GM18858 (cell line): ENCODE measurements at regions not wholly inside any gene's neighbourhood (a gene's known extent, or its start where the extent isn't known, plus 50 kb on each side); places are given as distances from the start of the nearest gene placed in this dataset.

Experiments used
- ATAC-seq: cut with Tn5 transposase; IDR thresholded peaks from one replicate; pipeline ENCODE4 v1.9.1; 2021; ENCODE audit not compliant: unreplicated experiment

DNA sequence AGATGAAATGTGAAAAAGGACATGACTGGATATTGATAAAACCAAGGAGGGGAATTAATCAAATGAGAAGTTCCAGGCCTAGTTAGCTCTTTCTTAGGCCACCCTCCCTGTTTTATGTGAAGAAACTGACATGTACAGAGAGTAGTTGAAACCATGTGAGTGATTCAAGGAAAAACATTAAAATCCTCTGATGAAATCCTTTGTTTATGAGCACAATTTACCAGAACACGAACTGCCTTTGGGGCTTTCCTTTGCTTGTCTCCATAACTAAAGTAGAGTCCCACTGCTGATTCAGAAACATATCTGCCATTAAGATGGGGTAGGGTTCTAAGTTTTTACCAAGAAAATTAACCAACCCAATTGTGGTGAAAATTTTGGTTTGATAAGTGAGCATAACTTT, 558.3 kb downstream of the NR2F2 start:
- no peak for ATAC-seq

- no peak for ATAC-seq
These were observed 559.4 kb downstream of the NR2F2 start for GRCh38 chr15:96889734-96890480.

DNA sequence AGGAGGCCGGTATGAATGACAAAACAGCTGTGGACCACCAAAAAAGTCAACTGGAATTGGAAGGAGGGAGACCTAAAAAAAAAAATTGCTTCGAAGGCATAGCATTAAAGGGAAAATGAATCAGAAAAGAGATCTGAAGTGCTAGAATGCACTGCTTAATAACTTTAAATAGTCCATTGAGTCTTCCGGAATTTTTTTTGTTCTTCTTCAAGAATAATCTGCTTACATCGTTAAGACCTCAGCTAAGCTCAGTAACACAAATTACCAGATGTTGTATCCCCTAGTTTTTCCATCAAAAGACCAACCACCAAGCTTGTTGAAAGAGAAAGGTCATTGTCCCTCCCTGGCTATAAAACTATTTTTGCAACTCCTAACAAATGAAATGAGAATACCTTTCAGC, 560.5 kb downstream of the NR2F2 start:
- no peak for ATAC-seq

GRCh38 chr15:96893159-96893906, 562.8 kb downstream of the NR2F2 start:
- ATAC-seq, result no peak

GRCh38 chr15:96894659-96895058, 564.2 kb downstream of the NR2F2 start:
- no peak for ATAC-seq

GRCh38 chr15:96896766-96897165, 566.3 kb downstream of the NR2F2 start:
- ATAC-seq, result no peak

DNA sequence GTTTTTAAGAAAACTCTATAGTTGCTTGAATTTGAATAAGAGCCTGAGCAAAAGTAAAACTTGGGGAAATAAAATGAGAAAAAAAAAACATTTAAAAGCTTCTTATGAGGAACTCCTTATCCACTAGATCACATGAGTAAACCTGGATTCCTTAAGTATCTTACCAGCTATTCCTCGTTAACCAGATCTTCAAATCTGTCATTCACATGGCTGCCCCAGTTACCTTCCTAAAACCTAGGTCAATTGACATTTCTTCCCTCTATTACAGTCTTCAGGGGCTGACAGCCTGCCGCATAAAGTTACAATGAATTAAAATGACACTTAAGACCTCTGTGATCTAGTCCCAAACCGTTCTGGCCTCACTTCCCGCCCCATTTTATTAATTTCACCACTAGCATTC, 583.6 kb downstream of the NR2F2 start:
- no peak for ATAC-seq

DNA sequence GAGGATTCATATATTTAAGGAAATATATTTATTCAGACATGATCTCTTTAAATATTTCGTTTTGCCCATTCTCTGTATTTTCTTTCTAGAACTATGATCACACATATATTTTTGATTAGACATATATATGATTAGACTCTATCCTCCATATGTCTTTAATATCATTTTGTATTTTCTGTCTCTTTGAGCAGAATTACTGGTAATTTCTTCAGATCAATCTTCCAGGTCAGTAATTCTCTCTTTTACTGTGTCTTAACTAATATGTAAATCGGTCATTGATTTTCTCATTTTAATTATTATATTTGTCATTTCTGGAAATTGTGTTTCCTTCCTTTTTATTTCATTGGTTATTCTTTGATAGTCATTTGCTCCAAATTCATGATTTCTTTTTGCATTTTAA, 586.2 kb downstream of the NR2F2 start:
- ATAC-seq, result no peak

- no peak for ATAC-seq
These were observed 594.1 kb downstream of the NR2F2 start for GRCh38 chr15:96924570-96924969.

- no peak for ATAC-seq
These were observed 617.1 kb downstream of the NR2F2 start for GRCh38 chr15:96947296-96948229.

- ATAC-seq, result no peak
These were observed 618.5 kb downstream of the NR2F2 start for GRCh38 chr15:96948981-96949380.

- no peak for ATAC-seq
These were observed 628.2 kb downstream of the NR2F2 start for GRCh38 chr15:96958721-96959120.

DNA sequence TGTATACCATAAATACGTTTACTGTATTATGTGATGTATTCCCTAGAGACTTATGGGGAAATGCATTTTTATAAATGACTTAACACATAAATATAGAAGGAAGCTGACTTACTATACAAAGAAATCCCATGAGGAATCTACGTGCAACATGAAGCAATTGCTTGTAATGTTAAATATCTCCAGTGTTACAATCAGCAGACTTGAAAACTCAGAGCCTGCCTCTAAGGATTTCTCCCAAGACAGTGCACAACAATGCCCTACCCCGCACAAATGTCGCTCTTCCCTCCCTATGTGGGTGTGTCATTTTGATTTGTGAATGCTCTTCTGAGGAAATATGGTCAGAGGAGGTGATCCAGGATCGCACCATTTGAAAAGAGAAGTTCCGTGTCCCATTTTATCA, 629.0 kb downstream of the NR2F2 start:
- ATAC-seq, result no peak

DNA sequence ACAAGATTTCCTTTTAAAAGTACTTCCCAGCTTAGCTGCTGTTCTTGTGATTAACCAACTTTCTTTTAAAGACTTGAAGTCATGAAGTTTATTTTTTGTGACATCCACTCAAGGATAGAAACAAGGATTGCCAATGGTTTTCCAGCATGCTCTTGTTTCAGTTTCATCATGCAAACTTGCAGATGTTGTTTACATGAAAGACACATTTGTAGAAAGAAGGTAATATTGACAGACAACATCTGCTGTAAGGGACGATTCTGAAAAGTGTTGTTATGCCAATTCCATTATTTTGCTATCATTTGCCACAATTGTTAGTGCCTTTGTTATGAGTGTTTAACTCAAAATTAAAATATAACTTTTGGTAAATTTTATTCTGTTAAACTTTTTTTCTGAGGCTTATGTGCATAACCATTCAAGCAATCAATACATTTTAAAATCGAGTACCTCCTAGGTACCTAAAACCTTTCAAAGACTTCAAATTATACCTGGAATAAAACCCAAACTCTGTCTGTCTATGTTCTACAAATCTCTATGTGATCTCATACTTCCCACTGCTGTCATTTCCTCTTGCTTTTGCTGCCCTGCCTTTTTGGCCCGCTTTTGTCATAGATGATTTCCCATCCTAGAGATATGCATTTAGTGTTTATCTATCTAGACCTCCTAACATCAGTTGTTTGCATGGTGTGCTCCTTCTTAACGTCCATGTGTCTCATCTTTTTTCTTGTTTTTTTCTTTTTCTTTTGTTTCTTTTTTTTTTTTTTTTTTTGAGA, 630.4 kb downstream of the NR2F2 start:
- ATAC-seq, result no peak

- no peak for ATAC-seq
These were observed 636.1 kb downstream of the NR2F2 start for GRCh38 chr15:96966554-96966953.

GRCh38 chr15:96969732-96970710, 639.5 kb downstream of the NR2F2 start:
- ATAC-seq, result no peak

- no peak for ATAC-seq
These were observed 641.7 kb downstream of the NR2F2 start for GRCh38 chr15:96972201-96972600.

DNA sequence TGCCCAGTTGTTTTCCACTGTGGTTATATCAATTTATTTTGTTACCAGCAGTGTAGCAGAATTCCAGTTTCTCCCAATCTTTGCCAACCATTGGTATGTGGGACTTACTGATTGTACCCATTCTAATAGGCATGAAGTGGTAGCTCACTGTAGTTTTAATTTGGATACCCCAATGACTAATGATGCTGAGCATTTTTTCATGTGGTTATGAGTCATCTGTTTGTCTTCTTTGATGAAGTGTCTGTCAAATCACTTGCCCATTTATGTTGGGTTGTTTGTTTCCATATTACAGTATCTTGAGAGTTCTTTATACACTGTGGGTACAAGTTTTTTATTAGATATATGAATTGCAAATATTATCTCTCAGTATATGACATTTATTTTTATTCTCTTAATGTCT, 644.3 kb downstream of the NR2F2 start:
- ATAC-seq, result no peak

- ATAC-seq, result no peak
These were observed 647.4 kb downstream of the NR2F2 start for GRCh38 chr15:96977886-96978285.
